BE2C (cell line): ENCODE measurements at regions not wholly inside any gene's neighbourhood (a gene's known extent, or its start where the extent isn't known, plus 50 kb on each side); places are given as distances from the start of the nearest gene placed in this dataset.

Experiments
- DNase-seq: peaks from one replicate; pipeline ENCODE4 v3.0.0-alpha.2; 2020
- H3K27me3 ChIP-seq: fragments of 250-450 bp; sonication (Bioruptor Pico); 2 replicates; pipeline ENCODE4 v1.5.1; 2020; ENCODE audit warnings: mild to moderate bottlenecking
- H3K36me3 ChIP-seq: fragments of 250-450 bp; sonication (Bioruptor Pico); 2 replicates; pipeline ENCODE4 v1.5.1; 2020; ENCODE audit warnings: mild to moderate bottlenecking
- H3K4me1 ChIP-seq: fragments of 250-450 bp; sonication (Bioruptor Pico); 2 replicates; pipeline ENCODE4 v1.5.1; 2020
- H3K4me3 ChIP-seq: 2 replicates; pipeline ENCODE4 v1.5.1; 2011; ENCODE audit warnings: low read depth, low read length
- H3K9me3 ChIP-seq: fragments of 250-450 bp; sonication (Bioruptor Pico); 2 replicates; pipeline ENCODE4 v1.5.1; 2020
- TF ChIP-seq, protein P1 (sequence below): IDR thresholded peaks from 2 replicates; pipeline ENCODE4 v1.5.1; 2012; ENCODE audit warnings: mild to moderate bottlenecking, low read depth, low read length

DNA sequence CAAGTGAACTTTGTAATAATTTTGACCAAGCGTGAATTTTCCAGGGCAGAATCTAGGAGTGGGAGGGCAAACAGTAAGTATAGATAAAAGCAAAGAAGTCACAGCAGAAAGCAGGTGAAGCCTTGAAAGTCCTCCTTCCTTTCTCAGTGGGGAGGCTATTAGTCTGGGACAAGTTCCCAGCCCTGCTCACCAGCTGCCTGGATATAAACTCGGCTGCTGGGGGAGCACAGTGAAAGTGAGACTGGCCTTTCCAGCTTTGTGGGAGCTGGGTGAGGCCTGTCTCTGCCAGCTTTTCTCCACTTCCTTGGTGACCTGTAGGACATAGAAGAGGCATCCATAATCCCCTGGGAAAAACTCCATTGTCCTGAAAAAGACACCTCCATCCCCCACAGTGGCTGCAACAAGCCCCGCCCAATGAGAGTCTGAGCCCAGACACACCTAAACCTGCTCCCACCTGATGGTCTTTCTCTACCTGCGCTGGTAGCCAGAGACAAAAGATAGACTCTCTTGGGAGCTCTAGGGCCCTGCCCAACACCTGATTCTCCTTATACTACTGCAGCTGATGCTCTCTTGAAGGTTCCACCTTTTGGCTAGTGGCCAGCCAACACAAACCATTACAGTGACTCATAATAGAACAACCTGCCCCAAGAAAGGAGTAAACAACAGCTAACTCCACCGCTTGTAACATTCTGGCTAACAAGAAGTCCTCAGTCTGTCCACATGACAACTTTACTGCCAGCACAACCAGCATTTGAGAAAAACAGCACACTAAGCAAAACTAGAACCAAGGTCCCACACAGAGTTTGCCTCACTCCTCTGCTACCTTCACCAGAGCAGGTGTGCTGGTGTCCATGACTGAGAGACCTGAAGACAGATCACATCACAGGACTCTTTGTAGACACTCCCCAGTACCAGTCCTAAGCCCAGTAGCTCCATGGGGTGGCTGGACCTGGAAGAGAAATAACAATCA lies 252.2 kb upstream of the SLITRK6 start:
- no peaks in the 10 kb centered on the region for H3K36me3 ChIP-seq
- H3K4me1 ChIP-seq, result no peaks in the 10 kb centered on the region
- TF ChIP-seq, protein P1, sequence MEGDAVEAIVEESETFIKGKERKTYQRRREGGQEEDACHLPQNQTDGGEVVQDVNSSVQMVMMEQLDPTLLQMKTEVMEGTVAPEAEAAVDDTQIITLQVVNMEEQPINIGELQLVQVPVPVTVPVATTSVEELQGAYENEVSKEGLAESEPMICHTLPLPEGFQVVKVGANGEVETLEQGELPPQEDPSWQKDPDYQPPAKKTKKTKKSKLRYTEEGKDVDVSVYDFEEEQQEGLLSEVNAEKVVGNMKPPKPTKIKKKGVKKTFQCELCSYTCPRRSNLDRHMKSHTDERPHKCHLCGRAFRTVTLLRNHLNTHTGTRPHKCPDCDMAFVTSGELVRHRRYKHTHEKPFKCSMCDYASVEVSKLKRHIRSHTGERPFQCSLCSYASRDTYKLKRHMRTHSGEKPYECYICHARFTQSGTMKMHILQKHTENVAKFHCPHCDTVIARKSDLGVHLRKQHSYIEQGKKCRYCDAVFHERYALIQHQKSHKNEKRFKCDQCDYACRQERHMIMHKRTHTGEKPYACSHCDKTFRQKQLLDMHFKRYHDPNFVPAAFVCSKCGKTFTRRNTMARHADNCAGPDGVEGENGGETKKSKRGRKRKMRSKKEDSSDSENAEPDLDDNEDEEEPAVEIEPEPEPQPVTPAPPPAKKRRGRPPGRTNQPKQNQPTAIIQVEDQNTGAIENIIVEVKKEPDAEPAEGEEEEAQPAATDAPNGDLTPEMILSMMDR, result no peak
- no peaks in the 10 kb centered on the region for H3K27me3 ChIP-seq
- no peak for DNase-seq
- no peak overlapping the region for H3K4me3 ChIP-seq
- H3K9me3 ChIP-seq, result no peaks in the 10 kb centered on the region

DNA sequence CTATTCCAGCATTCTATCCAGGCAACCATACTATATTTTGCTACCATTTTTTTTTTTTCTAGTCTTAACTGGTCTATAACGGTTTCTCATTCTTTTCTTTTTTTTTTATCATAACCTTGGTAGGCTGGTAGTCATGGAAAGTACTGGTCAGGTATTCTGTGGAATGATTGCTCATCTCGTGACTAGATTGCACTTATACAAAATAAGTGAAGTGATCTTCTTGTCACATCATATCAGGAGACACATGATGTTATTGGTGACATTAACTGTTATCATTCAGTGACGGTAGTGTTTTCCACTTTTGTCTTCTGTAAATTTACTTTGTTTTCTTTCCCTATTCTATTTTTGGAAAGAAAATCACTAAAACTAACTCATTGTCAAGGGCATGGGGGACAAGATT lies 239.3 kb upstream of the SLITRK6 start:
- Histone ChIP-seq H3K36me3 (no peaks in the 10 kb centered on the region), H3K27me3 (no peaks in the 10 kb centered on the region), H3K9me3 (no peaks in the 10 kb centered on the region), H3K4me3 (no peak overlapping the region), H3K4me1 (no peaks in the 10 kb centered on the region)
- no peak for DNase-seq
- TF ChIP-seq, protein P1, result no peak

DNA sequence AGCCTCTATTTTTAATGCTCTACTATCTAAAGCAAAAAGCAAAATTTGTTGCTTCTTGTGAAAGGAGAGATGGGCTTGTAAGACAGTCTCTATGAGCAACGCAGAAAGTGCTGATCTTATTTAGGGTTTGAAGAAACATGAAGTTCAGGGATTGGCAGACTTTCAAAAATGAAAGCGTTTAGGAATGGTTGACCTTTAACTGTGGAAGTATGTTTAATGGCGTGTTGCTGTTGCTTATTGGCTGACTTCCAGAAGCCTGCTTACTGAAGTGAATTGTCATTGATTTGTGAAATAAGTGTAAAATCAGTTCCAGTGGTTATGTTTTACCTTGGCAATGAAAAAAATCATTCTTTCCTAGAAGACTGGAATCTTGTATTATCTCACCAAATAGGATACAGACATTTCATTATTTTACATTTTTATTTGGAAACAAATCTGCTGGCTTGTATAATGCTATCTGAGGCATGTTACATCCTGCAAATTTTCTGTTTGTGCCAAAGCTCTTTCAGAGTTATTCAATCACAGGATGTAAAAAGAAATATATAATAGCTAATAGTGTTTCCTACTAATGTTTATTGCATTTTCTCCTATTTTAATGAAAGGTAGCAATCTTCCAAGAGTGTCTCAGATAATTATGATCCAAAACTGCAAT lies 221.3 kb upstream of the SLITRK6 start:
- no peak for DNase-seq
- Histone ChIP-seq H3K27me3 (no peaks in the 10 kb centered on the region), H3K4me1 (no peaks in the 10 kb centered on the region), H3K4me3 (no peak overlapping the region), H3K36me3 (no peaks in the 10 kb centered on the region), H3K9me3 (no peaks in the 10 kb centered on the region)
- TF ChIP-seq, protein P1, result no peak

GRCh38 chr13:86006317-86006716 lies 207.1 kb upstream of the SLITRK6 start:
- no peak for DNase-seq
- Histone ChIP-seq H3K4me1 (no peaks in the 10 kb centered on the region), H3K27me3 (no peaks in the 10 kb centered on the region), H3K36me3 (no peaks in the 10 kb centered on the region), H3K4me3 (no peak overlapping the region), H3K9me3 (no peaks in the 10 kb centered on the region)
- TF ChIP-seq, protein P1, result no peak

- TF ChIP-seq, protein P1, result no peak
- no peaks in the 10 kb centered on the region for H3K27me3 ChIP-seq
- H3K4me3 ChIP-seq, result no peak overlapping the region
- H3K36me3 ChIP-seq, result no peaks in the 10 kb centered on the region
- DNase-seq, result no peak
- H3K9me3 ChIP-seq, result no peaks in the 10 kb centered on the region
- H3K4me1 ChIP-seq, result no peaks in the 10 kb centered on the region
Measured at GRCh38 chr13:86003029-86003428, 203.8 kb upstream of the SLITRK6 start.

GRCh38 chr13:86000546-86000945 lies 201.3 kb upstream of the SLITRK6 start:
- Histone ChIP-seq H3K36me3 (no peaks in the 10 kb centered on the region), H3K27me3 (no peaks in the 10 kb centered on the region), H3K9me3 (no peaks in the 10 kb centered on the region), H3K4me1 (no peaks in the 10 kb centered on the region), H3K4me3 (no peak overlapping the region)
- TF ChIP-seq, protein P1, result no peak
- DNase-seq, result no peak
